HEK293 (cell line): ENCODE measurements at regions not wholly inside any gene's neighbourhood (a gene's known extent, or its start where the extent isn't known, plus 50 kb on each side); places are given as distances from the start of the nearest gene placed in this dataset.

Experiments used
- CTCF ChIA-PET: fragments of 350-600 bp; formaldehyde crosslinking; extraction: SDS; loops from one replicate; lab custom pipeline; 2021; ENCODE audit warnings: antibody characterized with exemption; lab: Yijun Ruan, JAX
- POLR2A ChIA-PET: fragments of 300-600 bp; formaldehyde crosslinking; extraction: SDS; loops from one replicate; lab custom pipeline; 2020; ENCODE audit warnings: antibody characterized with exemption, inconsistent platforms; lab: Yijun Ruan, JAX
- H3K27ac ChIP-seq: fragments of 200-500 bp; sonication (Bioruptor generic); 2 replicates; pipeline ENCODE4 v1.5.1; 2014; ENCODE audit warnings: low read depth, low read length, control low read depth, inconsistent platforms; ENCODE audit errors: extremely low read depth
- H3K36me3 ChIP-seq, 2 experiments: fragments of 200-500 bp in 1 of 2; sonication (Bioruptor generic) in 1 of 2; 1 replicate in 1 of 2; 2 replicates in 1 of 2; pipeline ENCODE4 v1.5.1; 2014 to 2017; ENCODE audit warnings: inconsistent platforms in 2 of 2, low read length in 2 of 2; ENCODE audit not compliant: control insufficient read depth in 2 of 2, insufficient read depth in 1 of 2
- H3K4me1 ChIP-seq: fragments of 200-500 bp; sonication (Bioruptor generic); 2 replicates; pipeline ENCODE4 v1.5.1; 2014; ENCODE audit warnings: mild to moderate bottlenecking, low read length, inconsistent platforms; ENCODE audit not compliant: control insufficient read depth, insufficient read depth
- H3K4me3 ChIP-seq: 2 replicates; pipeline ENCODE4 v1.5.1; 2011; ENCODE audit warnings: low read depth, mild to moderate bottlenecking, control low read depth, low read length, moderate library complexity
- H3K9me3 ChIP-seq: fragments of 200-500 bp; sonication (Bioruptor generic); 2 replicates; pipeline ENCODE4 v1.5.1; 2014; ENCODE audit warnings: low read depth, low read length, inconsistent platforms; ENCODE audit not compliant: control insufficient read depth, insufficient read depth
- PRDM2 ChIP-seq: fragments of 450-650 bp; formaldehyde crosslinking; IDR thresholded peaks from 2 replicates; pipeline ENCODE4 v1.5.1; 2016; ENCODE audit warnings: missing biosample characterization, missing genetic modification characterization, borderline replicate concordance
- PRDM6 ChIP-seq: fragments of 450-650 bp; formaldehyde crosslinking; IDR thresholded peaks from 2 replicates; pipeline ENCODE4 v1.5.1; 2017; ENCODE audit warnings: missing biosample characterization, missing genetic modification characterization
- ZBTB21 ChIP-seq: fragments of 450-650 bp; formaldehyde crosslinking; IDR thresholded peaks from 2 replicates; pipeline ENCODE4 v1.5.1; 2017; ENCODE audit warnings: missing biosample characterization, missing genetic modification characterization
- ZNF174 ChIP-seq: fragments of 450-650 bp; formaldehyde crosslinking; IDR thresholded peaks from 2 replicates; pipeline ENCODE4 v1.5.0; 2017; ENCODE audit warnings: missing biosample characterization, mild to moderate bottlenecking, missing genetic modification characterization
- ZNF280D ChIP-seq: fragments of 450-650 bp; formaldehyde crosslinking; IDR thresholded peaks from 2 replicates; pipeline ENCODE4 v1.5.1; 2016; ENCODE audit warnings: missing biosample characterization, missing genetic modification characterization
- ZNF558 ChIP-seq: fragments of 450-650 bp; formaldehyde crosslinking; IDR thresholded peaks from 2 replicates; pipeline ENCODE4 v1.5.1; 2016; ENCODE audit warnings: missing biosample characterization, missing genetic modification characterization
- ZNF664 ChIP-seq: fragments of 450-650 bp; formaldehyde crosslinking; IDR thresholded peaks from 2 replicates; pipeline ENCODE4 v1.5.1; 2016; ENCODE audit warnings: missing biosample characterization, missing genetic modification characterization
- ZNF670 ChIP-seq: fragments of 450-650 bp; formaldehyde crosslinking; IDR thresholded peaks from 2 replicates; pipeline ENCODE4 v1.5.1; 2016; ENCODE audit warnings: missing biosample characterization, missing genetic modification characterization, low read depth
- ZNF768 ChIP-seq: fragments of 450-650 bp; formaldehyde crosslinking; IDR thresholded peaks from 2 replicates; pipeline ENCODE4 v1.5.1; 2018; ENCODE audit warnings: missing biosample characterization, mild to moderate bottlenecking, missing genetic modification characterization

GRCh38 chr17:63124958-63125357 lies 158.9 kb downstream of the TANC2 start:
- peak; percentile 25; the same call in 1 of the 2 replicates for TF ChIP-seq ZNF768 (tag by site-specific recombination)
- no peak for TF ChIP-seq ZNF280D (tag by site-specific recombination)
- ChIA-PET CTCF (no interaction called here), POLR2A (interaction anchor here (0.6 kb wide), 1 partner anchor 35 kb away, joined by 3 read pairs; no protein-coding TSS in a partner anchor)

GRCh38 chr17:63125987-63126386 lies 160.0 kb downstream of the TANC2 start:
- Histone ChIP-seq H3K27ac (no peak overlapping the region), H3K4me1 (no peaks in the 10 kb centered on the region), H3K4me3 (no peak overlapping the region), H3K9me3 (no peaks in the 10 kb centered on the region), H3K36me3 (no peaks in the 10 kb centered on the region)
- TF ChIP-seq ZBTB21 (tag by site-specific recombination) (no peak), ZNF670 (no peak), ZNF174 (no peak), ZNF664 (tag by site-specific recombination) (peak; percentile 92), ZNF558 (no peak)
- CTCF ChIA-PET = interaction anchor here (1.4 kb wide), 1 partner anchor 15 kb away, joined by 3 read pairs; no protein-coding TSS in a partner anchor
- POLR2A ChIA-PET = no interaction called here

More at GRCh38 chr17:63124958-63125357, 158.9 kb downstream of the TANC2 start:
- no peaks in the 10 kb centered on the region for H3K4me1 ChIP-seq
- no peaks in the 10 kb centered on the region for H3K9me3 ChIP-seq
- no peak overlapping the region for H3K4me3 ChIP-seq
- H3K27ac ChIP-seq = no peak overlapping the region
- H3K36me3 ChIP-seq = no peaks in the 10 kb centered on the region

- no peak overlapping the region for H3K4me3 ChIP-seq
- no peaks in the 10 kb centered on the region for H3K4me1 ChIP-seq
- 0 out of 2 replicates have a peak, but pooled peaks have one; percentile 8 for TF ChIP-seq PRDM6 (tag by site-specific recombination)
- no peak for TF ChIP-seq PRDM2 (tag by site-specific recombination)
- no peak overlapping the region for H3K27ac ChIP-seq
- CTCF ChIA-PET = interaction anchor here (1.4 kb wide), 1 partner anchor 15 kb away, joined by 3 read pairs; no protein-coding TSS in a partner anchor
- POLR2A ChIA-PET = no interaction called here
- H3K36me3 ChIP-seq = no peaks in the 10 kb centered on the region
- no peaks in the 10 kb centered on the region for H3K9me3 ChIP-seq
Measured at GRCh38 chr17:63126607-63127006, 160.6 kb downstream of the TANC2 start.
